ENCODE measurements at regions not wholly inside any gene's neighbourhood (a gene's known extent, or its start where the extent isn't known, plus 50 kb on each side); places are given as distances from the start of the nearest gene placed in this dataset.
A peak's percentile ranks its signal among the peaks of the same experiment; 100 is the strongest.

GRCh38 chr12:34395056-34396005, 373.0 kb downstream of the ALG10 start:
- H3K36me3 ChIP-seq (replicated peaks in 1 of 2; ENCODE audit: control insufficient read depth in 1 of 2, insufficient read depth in 2 of 2, low read length in 1 of 2): no peaks in the 10 kb centered on the region
- no peak overlapping the region for H3K9ac ChIP-seq
- H3K4me1 ChIP-seq (ENCODE audit: control insufficient read depth in 1 of 2, insufficient read depth in 2 of 2, low read depth in 1 of 2, low read length in 1 of 2): no peaks in the 10 kb centered on the region
- no peaks in the 10 kb centered on the region for H3K9me2 ChIP-seq
- 4% methylated on average over 22 of the region's 28 CpGs for WGBS (ENCODE audit: low lambda C conversion rate)
- H3K4me2 ChIP-seq: no peak overlapping the region
- DNase-seq: peak; percentile 7
- H2AFZ ChIP-seq (ENCODE audit: low read depth): no peak overlapping the region
- TF ChIP-seq FOSL2 (IDR thresholded peaks at IDR 0.05; ENCODE audit: borderline replicate concordance, low read depth) (no peak), ZBTB33 (IDR thresholded peaks at IDR 0.05; ENCODE audit: borderline replicate concordance, low read depth) (no peak), JUND (IDR thresholded peaks at IDR 0.05) (no peak), EP300 (IDR thresholded peaks at IDR 0.05; ENCODE audit: borderline replicate concordance in 1 of 2, low read depth in 1 of 2, low read length in 1 of 2) (no peak), TAF1 (IDR thresholded peaks at IDR 0.05; ENCODE audit: borderline replicate concordance, low read depth, low read length) (no peak), USF2 (IDR thresholded peaks at IDR 0.05; ENCODE audit: borderline replicate concordance, low read depth, low read length) (no peak), TEAD4 (IDR thresholded peaks at IDR 0.05; ENCODE audit: borderline replicate concordance, insufficient read depth) (no peak), RFX5 (IDR thresholded peaks at IDR 0.05; ENCODE audit: low read length) (no peak), CHD2 (IDR thresholded peaks at IDR 0.05; ENCODE audit: low read length, partially characterized antibody) (no peak), USF1 (IDR thresholded peaks at IDR 0.05; ENCODE audit: borderline replicate concordance, low read depth) (no peak), NFIC (IDR thresholded peaks at IDR 0.05; ENCODE audit: borderline replicate concordance) (no peak), YY1 (IDR thresholded peaks at IDR 0.05; ENCODE audit: low read depth) (no peak), CTCF (IDR thresholded peaks at IDR 0.05) (no peak), NRF1 (IDR thresholded peaks at IDR 0.05; ENCODE audit: low read depth, low read length) (no peak), MAX (IDR thresholded peaks at IDR 0.05; ENCODE audit: low read depth) (no peak), FOXJ3 (CRISPR knock-in tag; IDR thresholded peaks at IDR 0.05) (no peak), REST (IDR thresholded peaks at IDR 0.05; ENCODE audit: low read depth, low read length) (no peak)
- ChIA-PET CTCF (no interaction called here), POLR2A (no interaction called here)
- H4K20me1 ChIP-seq (ENCODE audit: insufficient read depth): no peaks in the 10 kb centered on the region
- peaks cover 50% of the 10 kb centered on the region; the same call in 1 of the 2 replicates for H3K27me3 ChIP-seq (ENCODE audit: insufficient read depth)
- no peaks in the 10 kb centered on the region for H3K9me3 ChIP-seq
- H3K4me3 ChIP-seq (ENCODE audit: low read depth in 2 of 2, low read length in 1 of 2): no peak overlapping the region
- H3F3A ChIP-seq (replicated peaks; ENCODE audit: insufficient read depth): no peaks in the 10 kb centered on the region
- H3K27ac ChIP-seq (ENCODE audit: low read depth in 2 of 2, low read length in 1 of 2): no peak overlapping the region
- no peaks in the 10 kb centered on the region for H3K79me2 ChIP-seq (ENCODE audit: insufficient read depth)
